Skin epidermis (tissue), 12 donors: ENCODE measurements at regions not wholly inside any gene's neighbourhood (a gene's known extent, or its start where the extent isn't known, plus 50 kb on each side); places are given as distances from the start of the nearest gene placed in this dataset.
"Not testable (repeated sequence)": the region's sequence is repeated elsewhere in the genome, so short reads cannot be mapped to it uniquely, and the experiment has no call there.

Experiments
- H3K27ac ChIP-seq, 21 experiments: fragments of 200-600 bp; sonication (generic) in 11 of 21; one replicate each; pipeline ENCODE4 v1.5.0; 2020; ENCODE audit warnings: mild to moderate bottlenecking in 3 of 21, inconsistent platforms in 2 of 21, moderate library complexity in 2 of 21
- H3K4me3 ChIP-seq, 7 experiments: fragments of 200-600 bp; sonication (generic) in 2 of 7; one replicate each; pipeline ENCODE4 v1.5.0; 2020; ENCODE audit warnings: inconsistent platforms in 2 of 7, mild to moderate bottlenecking in 2 of 7, moderate library complexity in 1 of 7

- Histone ChIP-seq H3K4me3 (no peak overlapping the region), H3K27ac (no peak overlapping the region)
Measured at GRCh38 chr7:121748546-121748945, 124.4 kb upstream of the PTPRZ1 start.

- H3K27ac ChIP-seq = peak overlapping the region in 1 of 21 experiments; percentile 11
- H3K4me3 ChIP-seq = no peak overlapping the region
Measured at GRCh38 chr7:121745856-121746255, 127.1 kb upstream of the PTPRZ1 start.

GRCh38 chr7:121744877-121745276 is 128.1 kb upstream of the PTPRZ1 start:
- no peak overlapping the region for H3K4me3 ChIP-seq

GRCh38 chr7:121744319-121744718 is 128.6 kb upstream of the PTPRZ1 start:
- H3K27ac ChIP-seq = peak overlapping the region in 8 of 21 experiments; percentile 13 to 63 (median 43)
- H3K4me3 ChIP-seq = no peak overlapping the region

More at GRCh38 chr7:121744877-121745276, 128.1 kb upstream of the PTPRZ1 start:
- H3K27ac ChIP-seq = peak overlapping the region in 8 of 21 experiments; percentile 13 to 63 (median 38)

- Histone ChIP-seq H3K27ac (peak overlapping the region in 2 of 21 experiments; percentile 24), H3K4me3 (no peak overlapping the region)
Measured at GRCh38 chr7:121741896-121742295, 131.1 kb upstream of the PTPRZ1 start.

- Histone ChIP-seq H3K27ac (no peak overlapping the region), H3K4me3 (no peak overlapping the region)
Measured at GRCh38 chr7:121739465-121739864, 133.5 kb upstream of the PTPRZ1 start.

- Histone ChIP-seq H3K27ac (no peak overlapping the region), H3K4me3 (no peak overlapping the region)
Measured at GRCh38 chr7:121730869-121731268, 142.1 kb upstream of the PTPRZ1 start.

GRCh38 chr7:121714559-121715303 is 158.2 kb upstream of the PTPRZ1 start:
- Histone ChIP-seq H3K4me3 (no peak overlapping the region), H3K27ac (no peak overlapping the region)

GRCh38 chr7:121712961-121713360 is 160.0 kb upstream of the PTPRZ1 start:
- H3K4me3 ChIP-seq, H3K27ac ChIP-seq: not testable (repeated sequence)

GRCh38 chr7:121697731-121698316 is 175.1 kb upstream of the PTPRZ1 start:
- H3K27ac ChIP-seq = peak overlapping the region in 3 of 21 experiments; percentile 8 to 26 (median 10)
- no peak overlapping the region for H3K4me3 ChIP-seq

- Histone ChIP-seq H3K4me3 (no peak overlapping the region), H3K27ac (peak overlapping the region in 1 of 21 experiments; percentile 26)
Measured at GRCh38 chr7:121696954-121697353, 176.0 kb upstream of the PTPRZ1 start.

GRCh38 chr7:121689749-121690148 is 183.2 kb upstream of the PTPRZ1 start:
- Histone ChIP-seq H3K4me3 (no peak overlapping the region), H3K27ac (no peak overlapping the region)

GRCh38 chr7:121681700-121682099 is 191.3 kb upstream of the PTPRZ1 start:
- H3K27ac ChIP-seq = no peak overlapping the region
- no peak overlapping the region for H3K4me3 ChIP-seq

- Histone ChIP-seq H3K4me3 (no peak overlapping the region), H3K27ac (no peak overlapping the region)
Measured at GRCh38 chr7:121676168-121676567, 196.8 kb upstream of the PTPRZ1 start.

- H3K27ac ChIP-seq, H3K4me3 ChIP-seq: not testable (repeated sequence)
Measured at GRCh38 chr7:121674455-121674854, 198.5 kb upstream of the PTPRZ1 start.

- H3K4me3 ChIP-seq = no peak overlapping the region
- H3K27ac ChIP-seq = no peak overlapping the region
Measured at GRCh38 chr7:121669144-121669543, 203.8 kb upstream of the PTPRZ1 start.

- Histone ChIP-seq H3K27ac (no peak overlapping the region), H3K4me3 (no peak overlapping the region)
Measured at GRCh38 chr7:121666306-121666705, 206.7 kb upstream of the PTPRZ1 start.

- H3K4me3 ChIP-seq = no peak overlapping the region
Measured at GRCh38 chr7:121643320-121643719, 229.6 kb upstream of the PTPRZ1 start.

GRCh38 chr7:121639705-121640104 is 233.3 kb upstream of the PTPRZ1 start:
- no peak overlapping the region for H3K27ac ChIP-seq
- H3K4me3 ChIP-seq = no peak overlapping the region

More at GRCh38 chr7:121643320-121643719, 229.6 kb upstream of the PTPRZ1 start:
- H3K27ac ChIP-seq = no peak overlapping the region

- H3K27ac ChIP-seq = no peak overlapping the region
- no peak overlapping the region for H3K4me3 ChIP-seq
Measured at GRCh38 chr7:121638286-121638685, 234.7 kb upstream of the PTPRZ1 start.

GRCh38 chr7:121634356-121634755 is 238.2 kb upstream of the FAM3C start:
- Histone ChIP-seq H3K27ac (no peak overlapping the region), H3K4me3 (no peak overlapping the region)
